KMS-11 (cell line): ENCODE measurements at regions not wholly inside any gene's neighbourhood (a gene's known extent, or its start where the extent isn't known, plus 50 kb on each side); places are given as distances from the start of the nearest gene placed in this dataset.

ENCODE experiments used
- H2AFZ ChIP-seq: fragments of 200-600 bp; sonication (generic); 2 replicates; pipeline ENCODE4 v1.6.1; 2016; ENCODE audit warnings: antibody characterized with exemption, mixed run types, low read depth
- H3K27ac ChIP-seq: fragments of 200-600 bp; sonication (generic); 2 replicates; pipeline ENCODE4 v1.6.1; 2016; ENCODE audit warnings: mild to moderate bottlenecking, mixed run types
- H3K27me3 ChIP-seq: fragments of 200-600 bp; sonication (generic); 2 replicates; pipeline ENCODE4 v1.6.1; 2017; ENCODE audit warnings: mild to moderate bottlenecking, low read depth, mixed run types, moderate library complexity; ENCODE audit not compliant: insufficient read depth
- H3K36me3 ChIP-seq: fragments of 200-600 bp; sonication (generic); 2 replicates; pipeline ENCODE4 v1.6.1; 2017; ENCODE audit warnings: mild to moderate bottlenecking, mixed run types; ENCODE audit not compliant: insufficient read depth
- H3K4me1 ChIP-seq: fragments of 200-600 bp; sonication (generic); 2 replicates; pipeline ENCODE4 v1.6.1; 2016; ENCODE audit warnings: mild to moderate bottlenecking, low read depth, mixed run types; ENCODE audit not compliant: poor library complexity, severe bottlenecking
- H3K4me2 ChIP-seq: fragments of 200-600 bp; sonication (generic); 2 replicates; pipeline ENCODE4 v1.7.0; 2016; ENCODE audit warnings: mild to moderate bottlenecking, mixed run types
- H3K4me3 ChIP-seq: fragments of 200-600 bp; sonication (generic); IDR thresholded peaks from 2 replicates; pipeline ENCODE4 v1.6.1; 2017; ENCODE audit warnings: low read depth, low read length, mixed read lengths; ENCODE audit not compliant: insufficient read depth
- H3K79me2 ChIP-seq: fragments of 200-600 bp; sonication (generic); 2 replicates; pipeline ENCODE4 v1.6.1; 2016; ENCODE audit warnings: low read depth, mixed run types; ENCODE audit not compliant: insufficient read depth
- H3K9ac ChIP-seq: fragments of 200-600 bp; sonication (generic); 2 replicates; pipeline ENCODE4 v1.6.1; 2016; ENCODE audit warnings: mild to moderate bottlenecking, mixed run types
- H4K20me1 ChIP-seq: fragments of 200-600 bp; sonication (generic); 2 replicates; pipeline ENCODE4 v1.6.1; 2016; ENCODE audit warnings: mild to moderate bottlenecking, mixed run types; ENCODE audit not compliant: insufficient read depth
- TF ChIP-seq, protein P1 (sequence below): fragments of 200-600 bp; sonication (generic); conservative IDR thresholded peaks from 2 replicates; pipeline ENCODE4 v1.6.1; 2017; ENCODE audit warnings: low read depth, mild to moderate bottlenecking, antibody characterized with exemption, low read length, moderate library complexity, mixed read lengths

DNA sequence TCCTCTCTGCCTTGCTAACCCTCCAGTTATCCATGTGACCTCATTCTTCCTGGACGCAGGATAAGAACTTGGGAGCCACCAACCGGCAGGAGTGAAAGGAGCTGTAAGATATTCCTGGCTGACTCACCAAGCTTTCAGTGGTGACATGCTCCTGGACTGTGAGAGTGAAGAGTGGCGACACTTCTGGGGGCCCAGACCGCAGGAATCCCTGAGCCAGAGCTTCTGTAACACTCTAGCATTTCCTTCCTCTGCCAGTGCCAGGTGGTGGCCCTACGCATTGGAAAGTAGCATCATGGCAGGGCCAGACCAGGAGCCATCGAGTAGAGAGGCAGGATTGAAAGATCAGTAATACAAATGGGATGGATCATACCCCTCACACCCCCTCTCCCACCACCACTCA, 474.3 kb downstream of the ACTRT1 start:
- Histone ChIP-seq H3K79me2 (no peaks in the 10 kb centered on the region), H3K27me3 (no peaks in the 10 kb centered on the region), H3K9ac (no peak overlapping the region), H3K36me3 (no peaks in the 10 kb centered on the region), H4K20me1 (no peaks in the 10 kb centered on the region), H3K27ac (no peak overlapping the region), H3K4me2 (no peak overlapping the region), H3K4me3 (no peak overlapping the region), H2AFZ (no peak overlapping the region), H3K4me1 (no peaks in the 10 kb centered on the region)
- TF ChIP-seq, protein P1, sequence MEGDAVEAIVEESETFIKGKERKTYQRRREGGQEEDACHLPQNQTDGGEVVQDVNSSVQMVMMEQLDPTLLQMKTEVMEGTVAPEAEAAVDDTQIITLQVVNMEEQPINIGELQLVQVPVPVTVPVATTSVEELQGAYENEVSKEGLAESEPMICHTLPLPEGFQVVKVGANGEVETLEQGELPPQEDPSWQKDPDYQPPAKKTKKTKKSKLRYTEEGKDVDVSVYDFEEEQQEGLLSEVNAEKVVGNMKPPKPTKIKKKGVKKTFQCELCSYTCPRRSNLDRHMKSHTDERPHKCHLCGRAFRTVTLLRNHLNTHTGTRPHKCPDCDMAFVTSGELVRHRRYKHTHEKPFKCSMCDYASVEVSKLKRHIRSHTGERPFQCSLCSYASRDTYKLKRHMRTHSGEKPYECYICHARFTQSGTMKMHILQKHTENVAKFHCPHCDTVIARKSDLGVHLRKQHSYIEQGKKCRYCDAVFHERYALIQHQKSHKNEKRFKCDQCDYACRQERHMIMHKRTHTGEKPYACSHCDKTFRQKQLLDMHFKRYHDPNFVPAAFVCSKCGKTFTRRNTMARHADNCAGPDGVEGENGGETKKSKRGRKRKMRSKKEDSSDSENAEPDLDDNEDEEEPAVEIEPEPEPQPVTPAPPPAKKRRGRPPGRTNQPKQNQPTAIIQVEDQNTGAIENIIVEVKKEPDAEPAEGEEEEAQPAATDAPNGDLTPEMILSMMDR: no peak

DNA sequence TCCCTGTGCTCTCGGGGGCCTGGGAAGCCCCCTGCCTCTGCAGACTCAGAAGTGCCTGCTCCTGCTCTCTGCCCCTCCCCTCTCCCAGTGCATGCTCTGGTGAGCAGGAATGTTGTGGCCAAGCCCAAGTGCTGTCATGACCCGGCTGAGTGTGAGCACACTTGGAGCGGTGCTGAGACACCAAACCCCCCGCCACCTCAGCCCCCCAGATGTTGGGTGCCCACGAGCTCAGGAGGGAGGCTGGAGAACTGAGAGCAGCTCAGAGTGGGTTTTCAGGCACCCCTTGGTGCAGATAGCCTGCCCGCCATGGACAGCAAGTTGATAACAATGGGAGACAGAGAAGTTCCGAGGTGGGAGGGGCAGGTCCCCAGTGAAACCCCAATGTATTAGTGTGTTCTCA, 477.4 kb downstream of the ACTRT1 start:
- TF ChIP-seq, protein P1: no peak
- no peak overlapping the region for H3K27ac ChIP-seq
- no peaks in the 10 kb centered on the region for H3K36me3 ChIP-seq
- no peak overlapping the region for H3K9ac ChIP-seq
- H4K20me1 ChIP-seq: no peaks in the 10 kb centered on the region
- no peak overlapping the region for H2AFZ ChIP-seq
- no peak overlapping the region for H3K4me3 ChIP-seq
- H3K4me2 ChIP-seq: no peak overlapping the region
- no peaks in the 10 kb centered on the region for H3K4me1 ChIP-seq
- H3K27me3 ChIP-seq: no peaks in the 10 kb centered on the region
- no peaks in the 10 kb centered on the region for H3K79me2 ChIP-seq

DNA sequence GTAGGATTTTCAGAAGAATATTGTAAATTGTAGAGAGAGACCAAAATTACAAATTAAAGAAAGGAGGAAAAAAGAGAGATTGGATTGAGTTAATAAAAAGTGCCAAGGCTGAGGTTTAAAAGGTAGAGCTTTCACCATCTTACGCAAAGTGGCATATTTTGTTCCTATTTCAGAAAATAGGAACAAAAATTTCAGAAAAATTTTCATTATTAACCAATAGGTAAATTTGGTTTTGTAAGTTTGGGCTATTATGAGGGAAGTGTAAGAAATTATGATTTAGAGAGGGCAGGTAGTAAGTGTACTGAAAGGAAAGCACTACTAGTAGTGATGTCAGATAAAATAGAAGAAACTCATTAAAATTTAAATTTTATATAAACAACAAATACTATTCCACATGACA, 479.7 kb downstream of the ACTRT1 start:
- Histone ChIP-seq H3K4me1 (no peaks in the 10 kb centered on the region), H3K27me3 (no peaks in the 10 kb centered on the region), H4K20me1 (no peaks in the 10 kb centered on the region), H2AFZ (no peak overlapping the region), H3K79me2 (no peaks in the 10 kb centered on the region), H3K36me3 (no peaks in the 10 kb centered on the region), H3K4me3 (no peak overlapping the region), H3K9ac (no peak overlapping the region), H3K27ac (no peak overlapping the region), H3K4me2 (no peak overlapping the region)
- TF ChIP-seq, protein P1: no peak

DNA sequence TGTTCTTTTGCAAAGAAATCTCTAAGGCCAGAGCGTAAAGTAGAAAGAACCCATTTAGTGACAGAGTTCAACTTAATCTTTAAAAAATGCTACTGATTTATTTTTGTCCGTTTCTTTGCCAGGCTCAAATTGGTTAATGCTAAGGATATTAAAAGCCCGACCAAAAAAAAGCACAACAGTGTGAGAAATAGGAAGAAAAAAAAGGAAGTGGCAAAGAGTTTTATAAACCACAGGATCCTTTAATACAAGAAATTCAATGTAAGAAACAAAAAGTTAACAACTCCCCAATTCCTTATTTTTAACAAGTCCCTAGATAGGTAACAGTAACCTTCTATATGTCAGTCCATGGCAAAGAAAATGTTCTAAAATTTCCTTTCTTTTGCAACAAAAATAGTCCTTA, 480.4 kb downstream of the ACTRT1 start:
- TF ChIP-seq, protein P1: no peak
- H4K20me1 ChIP-seq: no peaks in the 10 kb centered on the region
- H3K27me3 ChIP-seq: no peaks in the 10 kb centered on the region
- H3K9ac ChIP-seq: no peak overlapping the region
- H3K36me3 ChIP-seq: no peaks in the 10 kb centered on the region
- no peak overlapping the region for H3K4me2 ChIP-seq
- H3K4me3 ChIP-seq: no peak overlapping the region
- no peak overlapping the region for H3K27ac ChIP-seq
- H3K79me2 ChIP-seq: no peaks in the 10 kb centered on the region
- H3K4me1 ChIP-seq: no peaks in the 10 kb centered on the region
- no peak overlapping the region for H2AFZ ChIP-seq

DNA sequence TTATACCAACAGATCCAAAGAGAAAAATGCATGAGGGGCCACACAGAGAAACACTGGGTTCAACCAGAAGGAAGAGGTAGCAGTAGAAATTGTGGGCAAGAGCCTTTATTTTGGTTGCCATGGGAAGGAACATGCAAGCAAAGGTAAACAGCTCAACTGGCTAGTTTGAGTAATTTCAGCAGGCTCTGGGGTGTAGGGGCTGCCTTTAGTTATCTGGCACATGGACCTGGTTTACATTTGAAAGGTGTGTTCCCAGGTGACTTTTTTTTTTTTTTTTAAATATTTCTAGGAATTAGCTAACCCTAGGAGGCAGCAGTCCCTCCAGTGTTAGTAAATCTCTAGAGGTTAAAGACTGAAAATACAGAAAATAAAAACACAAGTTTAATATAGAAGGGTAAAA, 481.9 kb downstream of the ACTRT1 start:
- TF ChIP-seq, protein P1: no peak
- no peaks in the 10 kb centered on the region for H3K79me2 ChIP-seq
- H3K36me3 ChIP-seq: no peaks in the 10 kb centered on the region
- no peaks in the 10 kb centered on the region for H3K27me3 ChIP-seq
- H3K27ac ChIP-seq: no peak overlapping the region
- no peaks in the 10 kb centered on the region for H3K4me1 ChIP-seq
- H3K9ac ChIP-seq: no peak overlapping the region
- H2AFZ ChIP-seq: no peak overlapping the region
- H3K4me3 ChIP-seq: no peak overlapping the region
- no peaks in the 10 kb centered on the region for H4K20me1 ChIP-seq
- no peak overlapping the region for H3K4me2 ChIP-seq
